ENCODE measurements at regions not wholly inside any gene's neighbourhood (a gene's known extent, or its start where the extent isn't known, plus 50 kb on each side); places are given as distances from the start of the nearest gene placed in this dataset.

DNA sequence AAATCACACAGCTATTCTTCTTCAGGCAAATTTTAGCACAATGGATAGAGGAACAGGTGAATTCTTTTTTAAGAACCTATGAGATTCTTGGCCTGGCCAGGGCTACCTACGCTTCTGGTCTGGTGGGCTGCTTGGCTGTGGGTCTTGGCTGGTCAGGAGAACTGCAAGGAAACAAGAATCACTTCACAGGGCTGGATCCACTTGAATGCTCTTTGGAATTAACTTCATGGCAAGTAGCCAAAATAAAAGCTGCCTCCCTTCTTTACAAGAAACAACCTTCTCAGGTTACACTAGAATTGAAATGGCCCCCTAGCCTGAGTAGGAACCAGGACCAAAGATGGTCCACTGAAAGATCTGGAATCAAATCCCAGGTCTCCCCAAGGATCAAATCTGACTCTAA, 519.1 kb downstream of the IQCM start:
- in situ Hi-C loops (cut with HindIII; ENCODE audit: low pct_ligation_motif_present, low sequenced_read_pairs): no loop called here
- Histone ChIP-seq H3K36me3 (replicated peaks) (no peaks in the 10 kb centered on the region), H3K4me3 (ENCODE audit: low read depth, low read length) (no peak overlapping the region), H3K27ac (no peak overlapping the region), H3K27me3 (replicated peaks) (no peaks in the 10 kb centered on the region)
- DNase-seq: no peak
- TF ChIP-seq, protein P1, sequence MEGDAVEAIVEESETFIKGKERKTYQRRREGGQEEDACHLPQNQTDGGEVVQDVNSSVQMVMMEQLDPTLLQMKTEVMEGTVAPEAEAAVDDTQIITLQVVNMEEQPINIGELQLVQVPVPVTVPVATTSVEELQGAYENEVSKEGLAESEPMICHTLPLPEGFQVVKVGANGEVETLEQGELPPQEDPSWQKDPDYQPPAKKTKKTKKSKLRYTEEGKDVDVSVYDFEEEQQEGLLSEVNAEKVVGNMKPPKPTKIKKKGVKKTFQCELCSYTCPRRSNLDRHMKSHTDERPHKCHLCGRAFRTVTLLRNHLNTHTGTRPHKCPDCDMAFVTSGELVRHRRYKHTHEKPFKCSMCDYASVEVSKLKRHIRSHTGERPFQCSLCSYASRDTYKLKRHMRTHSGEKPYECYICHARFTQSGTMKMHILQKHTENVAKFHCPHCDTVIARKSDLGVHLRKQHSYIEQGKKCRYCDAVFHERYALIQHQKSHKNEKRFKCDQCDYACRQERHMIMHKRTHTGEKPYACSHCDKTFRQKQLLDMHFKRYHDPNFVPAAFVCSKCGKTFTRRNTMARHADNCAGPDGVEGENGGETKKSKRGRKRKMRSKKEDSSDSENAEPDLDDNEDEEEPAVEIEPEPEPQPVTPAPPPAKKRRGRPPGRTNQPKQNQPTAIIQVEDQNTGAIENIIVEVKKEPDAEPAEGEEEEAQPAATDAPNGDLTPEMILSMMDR (IDR thresholded peaks at IDR 0.05; ENCODE audit: low read depth, low read length, missing control alignments): no peak

DNA sequence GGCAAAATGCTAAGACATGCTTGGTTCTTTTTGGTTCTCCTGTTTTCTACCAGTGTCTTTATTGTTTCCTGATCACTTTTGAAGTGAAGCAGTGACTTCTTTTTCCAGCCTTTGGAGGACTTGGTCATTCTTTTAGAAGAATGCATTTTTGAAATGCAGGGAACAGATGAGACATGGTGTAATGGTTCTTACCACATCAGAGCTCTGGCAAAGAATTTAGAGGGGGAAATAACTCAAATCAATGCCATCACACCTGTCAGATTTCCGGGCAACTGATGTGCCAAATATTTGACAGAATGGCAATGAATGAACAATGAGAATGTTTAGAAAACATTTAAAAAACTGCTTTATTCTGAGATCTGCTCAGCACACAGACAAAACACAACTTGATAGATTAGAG, 519.6 kb downstream of the IQCM start:
- H3K27me3 ChIP-seq (replicated peaks): no peaks in the 10 kb centered on the region
- H3K27ac ChIP-seq: no peak overlapping the region
- DNase-seq: no peak
- no peaks in the 10 kb centered on the region for H3K36me3 ChIP-seq (replicated peaks)
- TF ChIP-seq, protein P1 (IDR thresholded peaks at IDR 0.05; ENCODE audit: low read depth, low read length, missing control alignments): no peak
- no peak overlapping the region for H3K4me3 ChIP-seq (ENCODE audit: low read depth, low read length)
- in situ Hi-C loops (cut with HindIII; ENCODE audit: low pct_ligation_motif_present, low sequenced_read_pairs): no loop called here

DNA sequence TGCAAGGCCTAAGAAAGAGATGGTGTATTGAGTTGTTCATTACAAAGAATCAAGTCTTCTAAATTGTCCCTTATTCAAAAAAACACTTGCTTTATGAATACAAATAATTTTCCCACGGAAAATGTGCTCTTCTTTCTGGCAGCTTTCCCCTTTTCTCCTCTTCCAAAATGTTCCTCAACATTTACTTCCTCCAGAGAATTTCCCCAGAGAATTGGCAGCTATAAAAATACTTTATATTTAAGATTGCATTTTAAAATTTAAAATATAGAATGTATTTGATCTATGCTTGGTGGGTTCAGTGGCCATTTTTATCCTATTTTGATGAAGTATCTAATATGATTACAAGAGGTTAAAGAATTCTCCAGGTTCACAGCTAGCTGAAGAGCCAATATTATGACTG, 521.0 kb downstream of the IQCM start:
- H3K4me3 ChIP-seq (ENCODE audit: low read depth, low read length): no peak overlapping the region
- no peaks in the 10 kb centered on the region for H3K36me3 ChIP-seq (replicated peaks)
- no peaks in the 10 kb centered on the region for H3K27me3 ChIP-seq (replicated peaks)
- H3K27ac ChIP-seq: no peak overlapping the region
- in situ Hi-C loops (cut with HindIII; ENCODE audit: low pct_ligation_motif_present, low sequenced_read_pairs): no loop called here
- TF ChIP-seq, protein P1 (IDR thresholded peaks at IDR 0.05; ENCODE audit: low read depth, low read length, missing control alignments): no peak
- DNase-seq: no peak

DNA sequence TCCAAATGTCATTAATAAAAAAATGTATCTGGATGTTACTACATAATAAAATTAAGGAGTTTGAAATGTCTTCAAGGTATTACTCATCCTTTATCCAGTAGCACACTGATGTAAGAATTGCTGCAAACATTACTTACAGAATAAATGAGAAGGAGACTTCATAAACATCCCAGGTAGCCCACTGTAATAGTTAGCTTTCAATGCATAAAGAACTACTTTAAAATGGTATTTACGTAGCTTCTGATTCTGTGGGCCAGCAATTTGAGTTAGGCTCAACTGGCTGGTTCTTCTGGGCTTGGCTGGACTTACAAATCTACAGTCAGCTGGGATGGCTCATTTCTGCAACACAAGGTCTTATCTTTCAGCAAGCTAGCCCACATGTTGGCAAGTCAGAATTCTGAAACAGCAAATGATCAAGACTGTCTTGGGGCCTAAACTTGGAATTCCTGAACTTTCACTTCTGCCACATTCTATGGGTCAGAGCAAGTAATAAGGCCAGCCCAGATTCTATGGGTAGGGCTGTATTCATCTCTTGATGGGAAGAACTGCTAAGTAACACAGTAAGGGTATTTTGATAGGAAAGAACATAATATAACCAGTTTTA, 522.5 kb downstream of the IQCM start:
- Histone ChIP-seq H3K4me3 (ENCODE audit: low read depth, low read length) (no peak overlapping the region), H3K27ac (no peak overlapping the region), H3K27me3 (replicated peaks) (no peaks in the 10 kb centered on the region), H3K36me3 (replicated peaks) (no peaks in the 10 kb centered on the region)
- TF ChIP-seq, protein P1 (IDR thresholded peaks at IDR 0.05; ENCODE audit: low read depth, low read length, missing control alignments): no peak
- in situ Hi-C loops (cut with HindIII; ENCODE audit: low pct_ligation_motif_present, low sequenced_read_pairs): no loop called here
- no peak for DNase-seq

DNA sequence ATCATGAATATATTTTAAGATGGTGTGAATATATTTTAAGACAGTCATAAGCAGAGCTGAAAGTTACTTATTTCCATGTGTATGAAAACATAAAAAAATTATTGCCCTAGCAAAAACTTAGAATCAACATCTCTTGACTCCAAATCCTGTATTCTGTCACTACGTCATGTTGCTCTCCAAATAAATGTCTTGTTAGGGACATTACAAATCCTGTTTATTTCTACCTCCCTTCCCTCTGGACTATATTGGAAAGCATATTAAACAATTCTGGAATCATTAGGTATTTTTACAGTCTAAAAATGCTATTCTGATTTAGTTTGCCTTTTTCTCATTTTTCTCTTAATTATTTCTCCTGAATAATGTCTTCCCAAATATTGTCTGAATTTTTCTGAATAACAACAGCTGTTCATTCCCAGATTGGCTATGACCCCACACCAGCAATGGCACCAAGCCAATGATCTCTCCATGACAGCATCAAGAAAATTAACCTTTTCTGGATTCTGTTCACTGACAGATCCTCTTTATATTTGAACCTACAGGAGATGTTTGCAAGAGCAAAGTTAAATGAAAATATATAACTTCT, 523.1 kb downstream of the IQCM start:
- no peak overlapping the region for H3K27ac ChIP-seq
- in situ Hi-C loops (cut with HindIII; ENCODE audit: low pct_ligation_motif_present, low sequenced_read_pairs): no loop called here
- H3K36me3 ChIP-seq (replicated peaks): no peaks in the 10 kb centered on the region

More for the DNA sequence above, 523.1 kb downstream of the IQCM start:
- Histone ChIP-seq H3K4me3 (ENCODE audit: low read depth, low read length) (no peak overlapping the region), H3K27me3 (replicated peaks) (no peaks in the 10 kb centered on the region)
- TF ChIP-seq, protein P1 (IDR thresholded peaks at IDR 0.05; ENCODE audit: low read depth, low read length, missing control alignments): no peak
- DNase-seq: no peak

Data from brain microvascular endothelial cell (primary cell).